ENCODE measurements at regions not wholly inside any gene's neighbourhood (a gene's known extent, or its start where the extent isn't known, plus 50 kb on each side); places are given as distances from the start of the nearest gene placed in this dataset.

DNA sequence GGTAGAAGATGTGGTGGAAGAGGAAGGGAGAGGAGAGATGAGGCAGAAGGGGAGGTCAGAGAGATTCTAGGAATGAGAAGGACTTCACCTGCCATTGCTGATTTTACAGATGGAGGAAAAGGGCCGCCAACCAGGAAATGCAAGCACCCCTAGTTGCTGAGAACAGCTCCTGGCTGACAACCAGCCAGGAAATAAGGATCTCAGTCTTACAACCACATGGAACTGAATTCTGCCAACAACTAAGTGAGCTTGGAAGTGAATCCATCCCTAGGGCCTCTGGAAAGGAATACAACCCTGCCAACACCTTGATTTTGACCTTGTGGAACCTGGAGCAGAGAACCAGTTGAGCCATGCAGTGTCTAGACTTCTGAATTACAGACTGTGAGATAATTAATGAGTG, 86.6 kb downstream of the EDEM1 start:
- TF ChIP-seq ZFP3 (CRISPR knock-in tag; IDR thresholded peaks at IDR 0.05) (no peak), OSR1 (CRISPR knock-in tag; IDR thresholded peaks at IDR 0.05) (no peak), PPARA (CRISPR knock-in tag; IDR thresholded peaks at IDR 0.05; ENCODE audit: borderline replicate concordance) (no peak), CSDC2 (CRISPR knock-in tag; IDR thresholded peaks at IDR 0.05) (no peak), POU6F1 (CRISPR knock-in tag; IDR thresholded peaks at IDR 0.05; ENCODE audit: borderline replicate concordance, low read depth) (no peak), ARNTL (CRISPR knock-in tag; IDR thresholded peaks at IDR 0.05; ENCODE audit: borderline replicate concordance, low read depth) (no peak), SNAI2 (CRISPR knock-in tag; IDR thresholded peaks at IDR 0.05) (no peak), ESRRG (CRISPR knock-in tag; IDR thresholded peaks at IDR 0.05) (no peak), PATZ1 (CRISPR knock-in tag; IDR thresholded peaks at IDR 0.05; ENCODE audit: borderline replicate concordance) (no peak), GLIS3 (CRISPR knock-in tag; IDR thresholded peaks at IDR 0.05) (no peak), ISL1 (CRISPR knock-in tag; IDR thresholded peaks at IDR 0.05) (no peak), ZC3H10 (CRISPR knock-in tag; IDR thresholded peaks at IDR 0.05) (no peak), ZFP30 (CRISPR knock-in tag; IDR thresholded peaks at IDR 0.05) (no peak)
- ATAC-seq, result no peak

GRCh38 chr3:5275529-5275928, 88.0 kb downstream of the EDEM1 start:
- ATAC-seq, result no peak
- TF ChIP-seq BACH2 (CRISPR knock-in tag; IDR thresholded peaks at IDR 0.05; ENCODE audit: borderline replicate concordance) (no peak), ZNF565 (CRISPR knock-in tag; conservative IDR thresholded peaks at IDR 0.05; ENCODE audit: low read depth) (no peak), CREB5 (CRISPR knock-in tag; IDR thresholded peaks at IDR 0.05; ENCODE audit: low read depth) (no peak), RARB (CRISPR knock-in tag; IDR thresholded peaks at IDR 0.05) (no peak), PPARA (CRISPR knock-in tag; IDR thresholded peaks at IDR 0.05; ENCODE audit: borderline replicate concordance) (no peak), TOX (CRISPR knock-in tag; IDR thresholded peaks at IDR 0.05; ENCODE audit: borderline replicate concordance) (no peak), GLIS3 (CRISPR knock-in tag; IDR thresholded peaks at IDR 0.05) (no peak), ZC3H10 (CRISPR knock-in tag; IDR thresholded peaks at IDR 0.05) (no peak), ZNF8 (CRISPR knock-in tag; IDR thresholded peaks at IDR 0.05) (no peak), ESRRG (CRISPR knock-in tag; IDR thresholded peaks at IDR 0.05) (no peak), TCF4 (CRISPR knock-in tag; IDR thresholded peaks at IDR 0.05; ENCODE audit: borderline replicate concordance) (no peak), ISL1 (CRISPR knock-in tag; IDR thresholded peaks at IDR 0.05) (no peak), OSR1 (CRISPR knock-in tag; IDR thresholded peaks at IDR 0.05) (no peak), PATZ1 (CRISPR knock-in tag; IDR thresholded peaks at IDR 0.05; ENCODE audit: borderline replicate concordance) (no peak), ZFP30 (CRISPR knock-in tag; IDR thresholded peaks at IDR 0.05) (no peak), POU6F1 (CRISPR knock-in tag; IDR thresholded peaks at IDR 0.05; ENCODE audit: borderline replicate concordance, low read depth) (no peak), SNAI2 (CRISPR knock-in tag; IDR thresholded peaks at IDR 0.05) (no peak), CSRNP3 (CRISPR knock-in tag; IDR thresholded peaks at IDR 0.05) (no peak)
- TF ChIP-seq, protein P1, sequence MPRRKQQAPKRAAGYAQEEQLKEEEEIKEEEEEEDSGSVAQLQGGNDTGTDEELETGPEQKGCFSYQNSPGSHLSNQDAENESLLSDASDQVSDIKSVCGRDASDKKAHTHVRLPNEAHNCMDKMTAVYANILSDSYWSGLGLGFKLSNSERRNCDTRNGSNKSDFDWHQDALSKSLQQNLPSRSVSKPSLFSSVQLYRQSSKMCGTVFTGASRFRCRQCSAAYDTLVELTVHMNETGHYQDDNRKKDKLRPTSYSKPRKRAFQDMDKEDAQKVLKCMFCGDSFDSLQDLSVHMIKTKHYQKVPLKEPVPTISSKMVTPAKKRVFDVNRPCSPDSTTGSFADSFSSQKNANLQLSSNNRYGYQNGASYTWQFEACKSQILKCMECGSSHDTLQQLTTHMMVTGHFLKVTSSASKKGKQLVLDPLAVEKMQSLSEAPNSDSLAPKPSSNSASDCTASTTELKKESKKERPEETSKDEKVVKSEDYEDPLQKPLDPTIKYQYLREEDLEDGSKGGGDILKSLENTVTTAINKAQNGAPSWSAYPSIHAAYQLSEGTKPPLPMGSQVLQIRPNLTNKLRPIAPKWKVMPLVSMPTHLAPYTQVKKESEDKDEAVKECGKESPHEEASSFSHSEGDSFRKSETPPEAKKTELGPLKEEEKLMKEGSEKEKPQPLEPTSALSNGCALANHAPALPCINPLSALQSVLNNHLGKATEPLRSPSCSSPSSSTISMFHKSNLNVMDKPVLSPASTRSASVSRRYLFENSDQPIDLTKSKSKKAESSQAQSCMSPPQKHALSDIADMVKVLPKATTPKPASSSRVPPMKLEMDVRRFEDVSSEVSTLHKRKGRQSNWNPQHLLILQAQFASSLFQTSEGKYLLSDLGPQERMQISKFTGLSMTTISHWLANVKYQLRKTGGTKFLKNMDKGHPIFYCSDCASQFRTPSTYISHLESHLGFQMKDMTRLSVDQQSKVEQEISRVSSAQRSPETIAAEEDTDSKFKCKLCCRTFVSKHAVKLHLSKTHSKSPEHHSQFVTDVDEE (CRISPR knock-in tag; IDR thresholded peaks at IDR 0.05), result no peak
